Mesendoderm (in vitro differentiated cells): ENCODE measurements at regions not wholly inside any gene's neighbourhood (a gene's known extent, or its start where the extent isn't known, plus 50 kb on each side); places are given as distances from the start of the nearest gene placed in this dataset.
A peak's percentile ranks its signal among the peaks of the same experiment; 100 is the strongest.

Experiments used
- DNase-seq: peaks from one replicate; pipeline ENCODE4 v3.0.0; 2013
- H2AK5ac ChIP-seq: 2 replicates; pipeline ENCODE4 v1.6.1; 2013; ENCODE audit warnings: low read length, inconsistent platforms
- H2BK120ac ChIP-seq: 2 replicates; pipeline ENCODE4 v1.6.1; 2013; ENCODE audit warnings: low read depth, mild to moderate bottlenecking, low read length, moderate library complexity, mixed read lengths
- H2BK15ac ChIP-seq: replicated peaks from 2 replicates; pipeline ENCODE4 v1.6.1; 2013; ENCODE audit warnings: low read depth, mild to moderate bottlenecking, moderate library complexity
- H2BK5ac ChIP-seq: 2 replicates; pipeline ENCODE4 v1.6.1; 2013; ENCODE audit warnings: low read length, inconsistent platforms
- H3K18ac ChIP-seq: 2 replicates; pipeline ENCODE4 v1.6.1; 2013; ENCODE audit warnings: mild to moderate bottlenecking, low read length, mixed read lengths
- H3K23ac ChIP-seq: one replicate; pipeline ENCODE4 v1.6.1; 2013; ENCODE audit warnings: low read length
- H3K27ac ChIP-seq: 2 replicates; pipeline ENCODE4 v1.5.1; 2013; ENCODE audit warnings: low read depth, mild to moderate bottlenecking, inconsistent platforms, low read length, moderate library complexity
- H3K27me3 ChIP-seq: 2 replicates; pipeline ENCODE4 v1.6.1; 2013; ENCODE audit warnings: low read length, control low read depth, mild to moderate bottlenecking, inconsistent platforms; ENCODE audit not compliant: insufficient read depth, poor library complexity
- H3K36me3 ChIP-seq: 2 replicates; pipeline ENCODE4 v1.6.1; 2013; ENCODE audit warnings: low read length, inconsistent platforms; ENCODE audit not compliant: control insufficient read depth, insufficient read depth
- H3K4ac ChIP-seq: one replicate; pipeline ENCODE4 v1.6.1; 2013; ENCODE audit warnings: low read depth, mild to moderate bottlenecking, low read length, moderate library complexity
- H3K4me1 ChIP-seq: 2 replicates; pipeline ENCODE4 v1.6.1; 2013; ENCODE audit warnings: low read depth, low read length, inconsistent platforms; ENCODE audit not compliant: control insufficient read depth
- H3K4me2 ChIP-seq: 2 replicates; pipeline ENCODE4 v1.6.1; 2013; ENCODE audit warnings: low read length
- H3K4me3 ChIP-seq: 2 replicates; pipeline ENCODE4 v1.5.1; 2013; ENCODE audit warnings: mild to moderate bottlenecking, low read length
- H3K56ac ChIP-seq: one replicate; pipeline ENCODE4 v1.6.1; 2013; ENCODE audit warnings: low read length
- H3K79me1 ChIP-seq: 2 replicates; pipeline ENCODE4 v1.6.1; 2013; ENCODE audit warnings: low read length, inconsistent platforms
- H3K79me2 ChIP-seq: 2 replicates; pipeline ENCODE4 v1.6.1; 2013; ENCODE audit warnings: mild to moderate bottlenecking, low read length; ENCODE audit not compliant: control insufficient read depth, insufficient read depth
- H3K9ac ChIP-seq: 2 replicates; pipeline ENCODE4 v1.6.1; 2013; ENCODE audit warnings: low read length, inconsistent platforms
- H4K5ac ChIP-seq: one replicate; pipeline ENCODE4 v1.6.1; 2013; ENCODE audit warnings: low read length
- H4K8ac ChIP-seq: one replicate; pipeline ENCODE4 v1.6.1; 2013; ENCODE audit warnings: low read depth, mild to moderate bottlenecking, control low read depth, low read length, moderate library complexity
- WGBS: extraction: QIAGEN DNeasy Blood & Tissue Kit; methylation state at CpG from one replicate; pipeline ENCODE4 v1.1.7; 2013; ENCODE audit warnings: low lambda C conversion rate, missing lambda C conversion rate; ENCODE audit not compliant: insufficient coverage; ENCODE audit errors: extremely low coverage; 5-methylcytosine and 5-hydroxymethylcytosine counted together

- Histone ChIP-seq H2BK5ac (no peak overlapping the region), H3K4me1 (no peaks in the 10 kb centered on the region), H3K79me2 (no peaks in the 10 kb centered on the region), H3K4ac (no peak overlapping the region), H3K36me3 (no peaks in the 10 kb centered on the region), H4K5ac (no peak overlapping the region), H3K27ac (no peak overlapping the region), H3K27me3 (peaks cover 2% of the 10 kb centered on the region), H2AK5ac (no peak overlapping the region), H3K18ac (no peak overlapping the region), H2BK15ac (no peak overlapping the region), H3K4me2 (no peak overlapping the region), H4K8ac (no peak overlapping the region), H3K79me1 (no peaks in the 10 kb centered on the region), H2BK120ac (no peak overlapping the region), H3K56ac (no peak overlapping the region), H3K9ac (no peak overlapping the region), H3K23ac (no peak overlapping the region), H3K4me3 (no peak overlapping the region)
- WGBS: no CpG with 5 or more reads among the region's 3 CpGs
- no peak for DNase-seq
Measured at GRCh38 chr2:103151046-103151445, 389.2 kb downstream of the TMEM182 start.

GRCh38 chr2:103152556-103152955 is 390.7 kb downstream of the TMEM182 start:
- H4K8ac ChIP-seq: no peak overlapping the region
- H3K79me2 ChIP-seq: no peaks in the 10 kb centered on the region
- H3K79me1 ChIP-seq: no peaks in the 10 kb centered on the region
- no peak overlapping the region for H3K4ac ChIP-seq
- no peak overlapping the region for H2BK5ac ChIP-seq
- H3K27ac ChIP-seq: no peak overlapping the region
- no peaks in the 10 kb centered on the region for H3K27me3 ChIP-seq
- no peak overlapping the region for H2AK5ac ChIP-seq
- H3K56ac ChIP-seq: no peak overlapping the region
- H3K4me1 ChIP-seq: no peaks in the 10 kb centered on the region
- H3K18ac ChIP-seq: no peak overlapping the region
- H2BK15ac ChIP-seq: no peak overlapping the region
- no peak overlapping the region for H3K4me3 ChIP-seq
- H3K36me3 ChIP-seq: no peaks in the 10 kb centered on the region
- no peak for DNase-seq
- no peak overlapping the region for H3K23ac ChIP-seq
- H3K9ac ChIP-seq: no peak overlapping the region
- H3K4me2 ChIP-seq: no peak overlapping the region
- no CpG with 5 or more reads among the region's 2 CpGs for WGBS
- H2BK120ac ChIP-seq: no peak overlapping the region
- no peak overlapping the region for H4K5ac ChIP-seq

GRCh38 chr2:103153580-103154284 is 391.9 kb downstream of the TMEM182 start:
- Histone ChIP-seq H3K79me2 (no peaks in the 10 kb centered on the region), H3K79me1 (no peaks in the 10 kb centered on the region), H3K23ac (no peak overlapping the region), H2BK15ac (no peak overlapping the region), H3K36me3 (no peaks in the 10 kb centered on the region), H4K8ac (no peak overlapping the region), H3K56ac (no peak overlapping the region), H3K4me2 (no peak overlapping the region), H2BK120ac (no peak overlapping the region), H3K4me1 (no peaks in the 10 kb centered on the region), H3K4me3 (no peak overlapping the region), H2AK5ac (no peak overlapping the region), H3K27ac (no peak overlapping the region), H3K4ac (no peak overlapping the region), H2BK5ac (no peak overlapping the region), H4K5ac (no peak overlapping the region), H3K27me3 (no peaks in the 10 kb centered on the region), H3K9ac (no peak overlapping the region), H3K18ac (no peak overlapping the region)
- no CpG with 5 or more reads among the region's 9 CpGs for WGBS
- peak; percentile 13 for DNase-seq

GRCh38 chr2:103155308-103155707 is 393.5 kb downstream of the TMEM182 start:
- no peak overlapping the region for H3K18ac ChIP-seq
- no peaks in the 10 kb centered on the region for H3K79me2 ChIP-seq
- H2BK15ac ChIP-seq: no peak overlapping the region
- H3K9ac ChIP-seq: no peak overlapping the region
- no peak overlapping the region for H2AK5ac ChIP-seq
- H2BK5ac ChIP-seq: no peak overlapping the region
- no CpG with 5 or more reads among the region's 3 CpGs for WGBS
- H3K23ac ChIP-seq: no peak overlapping the region
- no peak overlapping the region for H3K27ac ChIP-seq
- no peak overlapping the region for H4K8ac ChIP-seq
- no peak overlapping the region for H3K56ac ChIP-seq
- H3K4me1 ChIP-seq: no peaks in the 10 kb centered on the region
- no peak for DNase-seq
- no peak overlapping the region for H3K4ac ChIP-seq
- no peak overlapping the region for H4K5ac ChIP-seq
- H3K79me1 ChIP-seq: no peaks in the 10 kb centered on the region
- no peak overlapping the region for H3K4me2 ChIP-seq
- H2BK120ac ChIP-seq: no peak overlapping the region
- H3K4me3 ChIP-seq: no peak overlapping the region
- no peaks in the 10 kb centered on the region for H3K27me3 ChIP-seq
- H3K36me3 ChIP-seq: no peaks in the 10 kb centered on the region

GRCh38 chr2:103159018-103159417 is 397.2 kb downstream of the TMEM182 start:
- Histone ChIP-seq H3K18ac (no peak overlapping the region), H3K4me3 (no peak overlapping the region), H3K23ac (no peak overlapping the region), H3K79me1 (no peaks in the 10 kb centered on the region), H2AK5ac (no peak overlapping the region), H3K4me2 (no peak overlapping the region), H2BK15ac (no peak overlapping the region), H3K27ac (no peak overlapping the region), H3K36me3 (no peaks in the 10 kb centered on the region), H3K79me2 (no peaks in the 10 kb centered on the region), H3K4me1 (no peaks in the 10 kb centered on the region), H2BK5ac (no peak overlapping the region), H2BK120ac (no peak overlapping the region), H3K27me3 (no peaks in the 10 kb centered on the region), H4K8ac (no peak overlapping the region), H3K56ac (no peak overlapping the region), H4K5ac (no peak overlapping the region), H3K9ac (no peak overlapping the region), H3K4ac (no peak overlapping the region)
- no CpG with 5 or more reads among the region's 3 CpGs for WGBS
- DNase-seq: no peak
